ENCODE measurements at regions not wholly inside any gene's neighbourhood (a gene's known extent, or its start where the extent isn't known, plus 50 kb on each side); places are given as distances from the start of the nearest gene placed in this dataset.

- DNase-seq: no peak
These were observed 245.9 kb upstream of the RAB6C start for GRCh38 chr2:129733579-129733978.

- no peak for DNase-seq
These were observed 245.0 kb upstream of the RAB6C start for GRCh38 chr2:129734343-129735034.

GRCh38 chr2:129735576-129735975 is 243.9 kb upstream of the RAB6C start:
- no peak for DNase-seq

GRCh38 chr2:129737660-129738527 is 241.6 kb upstream of the RAB6C start:
- no peak for DNase-seq

GRCh38 chr2:129738799-129739198 is 240.7 kb upstream of the RAB6C start:
- DNase-seq: no peak

GRCh38 chr2:129740504-129740903 is 239.0 kb upstream of the RAB6C start:
- no peak for DNase-seq

- no peak for DNase-seq
These were observed 238.3 kb upstream of the RAB6C start for GRCh38 chr2:129741165-129741564.

GRCh38 chr2:129741623-129742022 is 237.8 kb upstream of the RAB6C start:
- no peak for DNase-seq

- DNase-seq: no peak
These were observed 236.9 kb upstream of the RAB6C start for GRCh38 chr2:129742415-129743180.

GRCh38 chr2:129744141-129744540 is 235.3 kb upstream of the RAB6C start:
- no peak for DNase-seq

- DNase-seq: no peak
These were observed 234.8 kb upstream of the RAB6C start for GRCh38 chr2:129744649-129745048.

GRCh38 chr2:129747500-129748125 is 231.9 kb upstream of the RAB6C start:
- no peak for DNase-seq

- DNase-seq: no peak
These were observed 231.2 kb upstream of the RAB6C start for GRCh38 chr2:129748250-129748649.

GRCh38 chr2:129748653-129749052 is 230.8 kb upstream of the RAB6C start:
- no peak for DNase-seq

GRCh38 chr2:129751409-129751808 is 228.1 kb upstream of the RAB6C start:
- no peak for DNase-seq

GRCh38 chr2:129752176-129752575 is 227.3 kb upstream of the RAB6C start:
- DNase-seq: no peak

GRCh38 chr2:129752686-129753085 is 226.8 kb upstream of the RAB6C start:
- no peak for DNase-seq

GRCh38 chr2:129753261-129753660 is 226.2 kb upstream of the RAB6C start:
- DNase-seq: no peak

- no peak for DNase-seq
These were observed 225.0 kb upstream of the RAB6C start for GRCh38 chr2:129754421-129754820.

GRCh38 chr2:129754831-129755230 is 224.6 kb upstream of the RAB6C start:
- DNase-seq: no peak

- DNase-seq: no peak
These were observed 223.7 kb upstream of the RAB6C start for GRCh38 chr2:129755786-129756185.

GRCh38 chr2:129756276-129756675 is 223.2 kb upstream of the RAB6C start:
- no peak for DNase-seq

GRCh38 chr2:129757366-129757914 is 222.0 kb upstream of the RAB6C start:
- no peak for DNase-seq

Measured in bone marrow (tissue), 2 donors.